ENCODE measurements at regions not wholly inside any gene's neighbourhood (a gene's known extent, or its start where the extent isn't known, plus 50 kb on each side); places are given as distances from the start of the nearest gene placed in this dataset.

DNA sequence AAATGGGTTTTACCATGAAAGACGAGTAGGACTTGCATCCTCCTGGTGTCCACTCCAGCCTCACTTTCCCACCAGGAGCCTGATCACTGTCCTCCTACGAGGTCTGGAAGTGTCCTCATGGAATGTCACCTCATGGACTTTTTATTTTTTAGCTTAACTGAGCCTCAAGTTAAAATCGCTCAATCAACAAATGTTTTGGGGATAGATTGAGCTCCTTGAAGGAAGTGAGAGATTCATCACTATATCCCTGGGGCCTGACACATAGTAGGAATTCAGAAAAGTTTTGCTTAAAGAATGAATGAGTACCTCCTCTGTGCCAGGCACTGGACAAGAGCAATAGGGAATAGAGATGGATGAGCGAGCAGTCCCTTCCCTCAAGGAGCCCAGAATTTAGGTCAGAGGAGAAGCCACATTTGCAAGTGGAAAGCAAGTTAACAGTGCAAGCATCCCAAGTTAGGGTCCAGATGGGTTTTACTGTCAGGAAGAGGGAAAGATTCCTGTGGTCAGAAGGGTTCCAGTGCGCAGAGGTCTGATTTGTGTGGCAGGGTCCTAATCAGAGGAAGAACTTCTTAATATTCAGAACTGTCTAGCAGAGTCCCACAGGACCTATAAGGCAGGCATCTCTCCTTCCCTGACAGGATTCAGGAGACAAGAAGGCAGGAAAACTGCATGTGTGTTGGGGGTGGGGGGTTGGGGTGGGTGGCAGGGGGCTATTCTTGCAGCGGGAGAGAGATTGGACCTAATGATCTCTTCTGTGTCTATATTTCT, 67.0 kb downstream of the MYCN start:
- no peak for DNase-seq

DNA sequence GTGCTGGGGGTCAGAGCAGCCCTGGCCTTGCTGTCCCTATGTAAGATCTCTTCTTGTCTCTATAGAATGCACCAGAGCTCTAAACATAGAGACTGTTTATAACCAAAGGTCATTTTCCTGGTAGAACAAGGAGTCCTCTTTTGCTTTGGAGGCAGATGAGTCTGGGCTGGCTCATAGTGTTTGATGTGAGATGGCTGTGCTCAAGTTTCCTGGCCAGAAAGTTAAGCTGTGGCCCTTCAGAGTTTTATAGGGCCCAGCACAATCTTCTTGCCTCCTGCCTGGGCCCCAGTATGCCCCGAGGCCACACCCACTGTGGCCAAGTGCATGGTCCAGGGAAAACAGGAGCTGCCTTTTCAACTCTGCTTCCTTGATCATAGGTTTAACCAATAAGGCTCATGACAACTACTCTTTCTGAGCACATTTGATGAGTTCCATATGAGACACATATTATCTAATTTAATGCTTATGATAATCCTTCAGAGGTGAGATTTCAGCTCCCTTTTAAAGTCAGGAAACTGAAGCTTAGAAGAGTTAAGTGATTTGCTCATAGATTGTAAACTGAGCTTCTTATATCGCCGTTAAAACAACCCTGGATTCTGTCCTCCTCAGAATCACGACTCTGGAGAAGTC, 66.3 kb downstream of the MYCN start:
- no peak for DNase-seq

DNA sequence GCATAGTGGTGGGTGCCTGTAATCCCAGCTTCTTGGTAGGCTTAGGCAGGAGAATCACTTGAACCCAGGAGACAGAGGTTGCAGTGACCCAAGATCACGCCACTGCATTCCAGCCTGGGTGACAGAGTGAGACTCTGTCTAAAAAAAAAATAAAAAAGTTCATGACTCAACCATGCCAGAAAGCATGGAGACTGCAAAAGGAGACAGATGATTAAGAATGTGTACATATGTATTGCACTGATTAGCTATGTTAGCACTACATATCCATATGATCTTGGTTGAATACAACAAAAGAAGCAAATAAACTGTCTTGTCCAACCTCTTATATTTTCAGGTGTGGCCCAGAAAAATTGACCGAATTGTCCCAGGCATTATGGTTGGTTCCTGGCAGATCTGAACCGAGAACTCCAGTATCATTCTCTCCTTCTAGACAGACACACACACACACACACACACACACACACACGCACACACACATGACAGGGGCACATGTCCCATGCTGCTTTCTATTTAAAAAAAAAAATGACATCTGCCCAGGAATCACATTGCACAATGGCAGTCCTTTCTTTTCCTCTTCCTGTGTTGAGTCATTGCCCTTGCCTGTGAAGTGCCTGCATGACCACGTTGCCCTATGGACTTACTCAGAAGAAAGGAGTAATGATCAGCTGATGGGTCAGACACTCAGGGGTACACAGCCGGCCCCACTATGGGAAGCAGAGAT, 65.6 kb downstream of the MYCN start:
- DNase-seq = no peak

DNA sequence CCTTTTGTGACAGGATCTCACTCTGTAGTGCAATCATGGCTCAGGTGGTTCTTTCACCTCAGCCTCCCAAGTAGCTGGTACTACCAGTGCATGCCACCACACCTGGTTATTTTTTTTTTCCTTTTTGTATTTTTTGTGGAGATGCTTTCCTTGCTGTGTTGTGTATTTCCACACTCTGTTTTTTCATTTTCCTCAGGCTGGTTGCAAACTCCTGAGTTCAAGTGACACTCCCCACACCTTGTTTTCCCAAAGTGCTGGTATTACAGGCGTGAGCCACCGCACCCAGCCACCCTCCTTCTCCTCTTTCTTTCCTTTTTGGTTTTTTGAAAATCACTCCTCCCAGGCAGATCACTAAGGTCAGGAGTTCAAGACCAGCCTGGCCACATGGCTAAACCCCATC, 65.0 kb downstream of the MYCN start:
- DNase-seq = no peak

DNA sequence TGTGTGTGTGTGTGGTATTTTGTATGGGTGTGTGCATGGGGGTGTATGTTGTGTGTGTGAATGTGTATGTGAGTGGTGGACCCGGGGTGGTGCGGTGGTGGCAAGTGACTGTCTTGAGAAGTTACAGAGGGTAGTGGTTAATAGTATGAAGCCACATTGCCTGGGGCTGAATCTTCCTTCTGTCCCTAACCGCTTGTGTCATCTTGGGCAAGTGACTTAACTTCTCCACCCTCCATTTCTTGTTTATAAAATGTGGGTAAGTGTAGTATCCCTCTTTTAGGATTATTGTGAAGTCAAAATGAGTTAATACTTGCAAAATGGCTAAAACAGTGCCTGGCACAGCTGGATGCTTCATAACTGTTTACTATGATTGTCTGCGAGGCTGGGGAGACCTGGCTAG, 63.5 kb downstream of the MYCN start:
- no peak for DNase-seq

DNA sequence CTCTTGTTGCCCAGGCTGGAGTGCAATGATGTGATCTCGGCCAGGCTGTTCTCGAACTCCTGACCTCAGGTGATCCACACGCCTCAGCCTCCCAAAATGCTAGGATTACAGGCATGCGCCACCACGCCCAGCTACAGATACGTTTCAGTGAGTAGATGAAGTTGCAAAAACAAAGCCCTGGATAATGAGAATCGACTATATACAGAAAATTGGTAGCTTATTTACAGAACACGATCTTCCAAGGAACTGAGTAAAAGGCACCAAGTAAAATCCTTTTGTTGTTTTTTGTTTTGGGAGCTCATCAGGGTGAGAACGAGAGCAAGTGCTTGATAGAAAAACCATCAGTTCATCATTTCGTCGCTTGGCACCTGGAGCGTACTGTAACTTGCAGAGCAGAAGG, 62.8 kb downstream of the MYCN start:
- no peak for DNase-seq

DNA sequence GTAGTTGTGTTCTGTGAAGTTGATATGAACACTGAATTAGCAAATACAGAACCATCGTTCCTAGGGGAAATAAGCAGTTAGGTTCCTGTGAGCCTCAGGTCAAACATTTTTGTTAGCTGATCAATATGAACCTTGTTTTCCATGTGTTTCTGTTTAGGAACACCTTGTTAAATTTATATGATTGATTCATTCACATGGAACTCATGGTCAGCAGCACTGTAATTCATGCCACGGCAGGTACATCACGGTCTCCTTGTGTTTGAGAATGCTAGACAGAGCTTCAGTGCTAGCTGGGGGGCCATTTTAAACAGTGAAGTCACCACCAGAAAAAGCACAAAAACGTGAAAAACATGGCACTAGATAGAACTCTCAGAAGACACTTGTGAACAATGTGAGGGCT, 62.2 kb downstream of the MYCN start:
- no peak for DNase-seq

DNA sequence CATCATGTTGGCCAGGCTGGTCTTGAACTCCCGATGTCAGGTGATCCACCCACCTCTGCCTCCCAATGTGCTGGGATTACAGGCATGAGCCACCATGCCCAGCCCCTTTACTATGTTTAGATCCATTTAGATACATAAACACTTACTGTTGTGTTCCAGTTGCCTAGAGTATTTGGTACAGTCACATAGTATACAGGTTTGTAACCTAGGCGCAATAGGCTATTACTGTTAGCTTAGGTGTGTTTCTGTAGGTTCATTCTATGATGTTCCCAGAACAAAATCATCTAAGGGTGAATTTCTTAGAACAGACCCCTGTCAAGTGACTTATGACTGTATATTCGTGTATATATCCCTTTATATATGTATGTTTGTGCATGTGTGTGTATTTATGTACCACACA, 61.8 kb downstream of the MYCN start:
- no peak for DNase-seq

DNA sequence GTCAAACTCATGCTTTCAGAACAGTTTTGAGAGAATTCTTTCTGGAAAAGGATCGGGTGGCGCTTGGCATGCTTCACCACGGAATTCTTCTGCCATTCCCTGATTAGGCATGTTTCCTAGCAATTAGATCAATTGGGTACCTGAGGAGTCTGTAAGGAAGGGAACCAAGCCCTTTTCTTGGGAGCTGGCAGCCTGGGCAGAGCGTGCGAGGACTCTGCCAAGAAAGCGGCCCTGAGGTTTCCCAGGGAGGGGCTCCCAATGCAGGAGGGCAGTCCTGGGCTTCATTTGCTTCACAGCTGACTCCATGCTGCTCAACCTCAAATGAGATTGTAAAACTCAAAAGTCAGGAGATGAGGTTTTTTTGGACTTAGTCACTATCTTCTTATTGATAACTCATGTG, 60.3 kb downstream of the MYCN start:
- no peak for DNase-seq

DNA sequence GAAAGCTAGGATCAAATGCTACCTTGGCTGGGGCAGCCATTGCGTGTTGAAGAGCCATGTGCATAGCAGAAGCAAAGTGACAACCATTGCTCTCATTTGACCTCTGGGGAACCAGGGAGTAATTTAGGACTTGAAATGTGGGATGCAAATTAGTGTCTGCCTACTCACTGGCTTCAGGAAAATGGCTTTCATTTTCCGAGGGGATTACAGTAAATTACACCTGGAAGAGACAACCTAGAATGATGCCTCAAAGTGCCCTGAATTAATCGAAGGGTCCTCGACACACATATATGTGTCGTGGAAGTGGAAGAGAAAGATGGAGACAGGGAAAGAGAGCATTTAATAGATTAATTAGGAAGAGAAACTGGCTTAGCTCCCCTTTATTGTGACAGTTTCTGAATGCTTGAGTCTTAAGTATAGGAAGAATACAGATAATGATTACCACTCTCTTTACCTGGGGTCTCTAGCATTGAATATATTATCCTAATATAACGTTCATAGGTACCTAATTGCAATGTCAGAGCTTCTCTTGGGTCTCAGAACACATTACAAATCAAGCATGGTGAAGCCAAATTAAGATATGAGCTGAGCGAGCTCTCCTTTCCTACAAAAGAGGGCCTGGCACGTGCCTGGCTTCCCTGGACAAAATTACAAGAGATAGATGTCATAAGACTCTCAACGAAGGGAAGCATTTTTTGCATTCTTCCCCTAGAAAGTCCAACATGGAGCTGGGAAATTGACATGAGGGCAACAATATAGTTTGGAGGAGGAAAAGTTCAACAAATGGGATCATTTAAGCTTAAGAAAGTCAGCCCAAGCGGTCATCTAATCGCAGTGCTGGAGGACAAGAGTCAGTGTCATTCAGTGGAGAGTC, 59.5 kb downstream of the MYCN start:
- no peak for DNase-seq

DNA sequence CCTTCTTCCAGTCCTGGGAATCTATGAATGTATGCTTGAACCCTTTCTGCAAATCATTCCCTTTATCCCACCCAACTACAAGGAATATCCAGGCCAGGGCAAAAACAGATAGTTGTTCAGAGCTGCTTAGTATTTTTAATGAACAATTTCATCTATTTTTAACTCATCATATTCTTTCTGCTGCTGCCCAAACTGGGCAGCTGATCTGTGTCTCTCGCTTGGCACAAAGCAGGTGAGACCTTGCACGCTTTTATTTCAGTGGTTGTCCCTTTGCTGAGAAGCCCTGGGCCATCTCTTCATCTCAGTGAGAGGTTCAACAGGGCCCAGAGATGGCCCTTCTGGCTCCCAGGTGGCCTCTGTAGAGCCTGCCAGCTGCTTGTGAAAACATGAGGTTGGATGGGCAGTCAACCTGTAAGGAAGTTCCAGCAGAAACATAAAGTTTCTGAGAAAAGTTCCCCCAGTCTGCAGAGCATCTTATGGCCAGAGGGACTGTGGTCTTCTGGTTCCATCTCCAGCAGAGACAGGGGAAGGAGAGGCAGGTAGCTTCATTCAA, 57.5 kb downstream of the MYCN start:
- no peak for DNase-seq

DNA sequence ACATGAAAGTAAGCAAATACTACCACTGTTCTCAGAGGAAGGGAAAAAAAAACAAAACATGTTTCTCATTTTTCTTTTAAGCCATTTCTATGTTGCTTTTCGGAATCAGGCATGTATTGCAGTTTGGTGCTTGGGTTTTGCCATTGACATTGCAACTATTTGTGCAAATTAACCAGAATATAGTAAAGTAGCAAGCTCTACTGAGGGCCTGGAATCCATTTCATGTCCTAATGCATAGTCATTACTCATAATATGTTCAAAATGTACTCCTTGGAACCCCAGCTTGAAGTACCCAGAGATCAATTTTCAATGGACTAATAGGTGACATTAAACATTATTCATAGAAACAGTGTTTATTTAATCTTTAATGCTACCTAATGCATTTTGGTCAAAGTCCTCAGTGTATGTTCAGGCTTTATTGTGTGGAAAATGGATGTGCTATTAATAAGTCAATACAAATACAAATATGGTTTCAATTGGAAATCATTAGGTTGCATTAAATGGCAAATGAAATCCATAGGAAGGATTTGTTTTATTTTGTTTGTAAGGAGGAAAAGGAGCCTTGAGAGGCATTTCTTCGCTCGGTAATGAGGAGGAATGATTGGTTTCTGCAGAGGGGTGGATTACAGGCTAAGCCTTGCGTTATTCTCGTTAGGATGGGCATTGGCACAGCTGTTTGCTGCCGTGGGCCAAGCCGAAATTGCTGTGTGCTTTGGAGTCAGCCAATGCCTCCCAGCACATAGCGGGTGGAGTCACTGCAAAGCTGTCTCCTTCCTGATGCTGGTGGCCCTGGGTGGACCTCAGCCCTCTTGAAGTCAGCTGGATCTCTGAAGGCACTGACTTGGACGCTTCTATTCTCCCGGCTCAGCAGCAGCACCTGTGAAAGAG, 56.4 kb downstream of the MYCN start:
- no peak for DNase-seq

Data from NCI-H2171 (cell line).